ENCODE measurements at regions not wholly inside any gene's neighbourhood (a gene's known extent, or its start where the extent isn't known, plus 50 kb on each side); places are given as distances from the start of the nearest gene placed in this dataset.
A peak's percentile ranks its signal among the peaks of the same experiment; 100 is the strongest.

- Histone ChIP-seq H4K8ac (ENCODE audit: low read length) (no peak overlapping the region), H3K14ac (ENCODE audit: low read length in 2 of 2) (no peak overlapping the region)
- 100% methylated on average over 1 of the region's 2 CpGs for WGBS
Measured at GRCh38 chr4:58766763-58767162, 1656.6 kb upstream of the IGFBP7 start.

GRCh38 chr4:58761563-58761962 is 1651.4 kb upstream of the IGFBP7 start:
- 100% methylated on average over 1 of the region's 2 CpGs for WGBS
- H2AFZ ChIP-seq (ENCODE audit: low read depth, low read length), result no peak overlapping the region
- no peak overlapping the region for H3K4me3 ChIP-seq (ENCODE audit: insufficient read depth in 1 of 2, low read depth in 1 of 2, low read length in 2 of 2)
- H2BK120ac ChIP-seq (ENCODE audit: low read depth, low read length), result no peak overlapping the region
- no peak overlapping the region for H4K8ac ChIP-seq (ENCODE audit: low read length)
- H3K36me3 ChIP-seq (ENCODE audit: control insufficient read depth in 1 of 2, insufficient read depth in 2 of 2, low read depth in 1 of 2, low read length in 2 of 2), result no peaks in the 10 kb centered on the region
- H2BK15ac ChIP-seq (ENCODE audit: low read depth, poor library complexity, severe bottlenecking), result no peak overlapping the region
- H3K9ac ChIP-seq (ENCODE audit: low read length), result no peak overlapping the region
- H3K4me2 ChIP-seq (ENCODE audit: low read length, poor library complexity, severe bottlenecking), result peak overlapping the region; percentile 50
- no peak overlapping the region for H2AK5ac ChIP-seq (ENCODE audit: low read length, severe bottlenecking)
- H3K4me1 ChIP-seq (ENCODE audit: control insufficient read depth, insufficient read depth, low read depth, low read length), result peaks cover 1% of the 10 kb centered on the region
- H3K4ac ChIP-seq (ENCODE audit: low read depth in 1 of 2, low read length in 2 of 2), result no peak overlapping the region
- H3K14ac ChIP-seq (ENCODE audit: low read length in 2 of 2), result no peak overlapping the region
- H2BK5ac ChIP-seq (ENCODE audit: low read depth, low read length, poor library complexity, severe bottlenecking), result peak overlapping the region; percentile 25
- H3K23ac ChIP-seq (ENCODE audit: low read length in 2 of 2), result no peak overlapping the region
- no peaks in the 10 kb centered on the region for H3K9me3 ChIP-seq (ENCODE audit: control insufficient read depth, low read length)
- H4K91ac ChIP-seq (ENCODE audit: low read length), result no peak overlapping the region
- H2BK12ac ChIP-seq (ENCODE audit: low read length in 2 of 2), result no peak overlapping the region
- no peak overlapping the region for H3K18ac ChIP-seq (ENCODE audit: low read depth in 1 of 2, low read length in 2 of 2)
- H3K79me1 ChIP-seq (replicated peaks; ENCODE audit: low read length, poor library complexity, severe bottlenecking), result no peaks in the 10 kb centered on the region
- DNase-seq, result no peak
- H3K27ac ChIP-seq (ENCODE audit: low read length, poor library complexity, severe bottlenecking), result peak overlapping the region; percentile 81
- no peaks in the 10 kb centered on the region for H3K27me3 ChIP-seq (ENCODE audit: control insufficient read depth in 1 of 2, insufficient read depth in 1 of 2, low read length in 2 of 2)

More at GRCh38 chr4:58766763-58767162, 1656.6 kb upstream of the IGFBP7 start:
- no peak overlapping the region for H2BK120ac ChIP-seq (ENCODE audit: low read depth, low read length)
- no peak overlapping the region for H2BK12ac ChIP-seq (ENCODE audit: low read length in 2 of 2)
- H4K91ac ChIP-seq (ENCODE audit: low read length), result no peak overlapping the region
- H2AK5ac ChIP-seq (ENCODE audit: low read length, severe bottlenecking), result no peak overlapping the region
- no peaks in the 10 kb centered on the region for H3K36me3 ChIP-seq (ENCODE audit: control insufficient read depth in 1 of 2, insufficient read depth in 2 of 2, low read depth in 1 of 2, low read length in 2 of 2)
- no peaks in the 10 kb centered on the region for H3K27me3 ChIP-seq (ENCODE audit: control insufficient read depth in 1 of 2, insufficient read depth in 1 of 2, low read length in 2 of 2)
- H3K4me1 ChIP-seq (ENCODE audit: control insufficient read depth, insufficient read depth, low read depth, low read length), result no peaks in the 10 kb centered on the region
- DNase-seq, result no peak
- H2BK15ac ChIP-seq (ENCODE audit: low read depth, poor library complexity, severe bottlenecking), result no peak overlapping the region
- H3K18ac ChIP-seq (ENCODE audit: low read depth in 1 of 2, low read length in 2 of 2), result no peak overlapping the region
- no peaks in the 10 kb centered on the region for H3K79me1 ChIP-seq (replicated peaks; ENCODE audit: low read length, poor library complexity, severe bottlenecking)
- H3K4me2 ChIP-seq (ENCODE audit: low read length, poor library complexity, severe bottlenecking), result no peak overlapping the region
- no peak overlapping the region for H3K9ac ChIP-seq (ENCODE audit: low read length)
- no peak overlapping the region for H2AFZ ChIP-seq (ENCODE audit: low read depth, low read length)
- H3K4me3 ChIP-seq (ENCODE audit: insufficient read depth in 1 of 2, low read depth in 1 of 2, low read length in 2 of 2), result no peak overlapping the region
- H3K4ac ChIP-seq (ENCODE audit: low read depth in 1 of 2, low read length in 2 of 2), result no peak overlapping the region
- H3K9me3 ChIP-seq (ENCODE audit: control insufficient read depth, low read length), result no peaks in the 10 kb centered on the region
- no peak overlapping the region for H2BK5ac ChIP-seq (ENCODE audit: low read depth, low read length, poor library complexity, severe bottlenecking)
- no peak overlapping the region for H3K23ac ChIP-seq (ENCODE audit: low read length in 2 of 2)
- H3K27ac ChIP-seq (ENCODE audit: low read length, poor library complexity, severe bottlenecking), result no peak overlapping the region

- Histone ChIP-seq H3K4me1 (ENCODE audit: control insufficient read depth, insufficient read depth, low read depth, low read length) (peaks cover 1% of the 10 kb centered on the region), H3K36me3 (ENCODE audit: control insufficient read depth in 1 of 2, insufficient read depth in 2 of 2, low read depth in 1 of 2, low read length in 2 of 2) (no peaks in the 10 kb centered on the region), H2AK5ac (ENCODE audit: low read length, severe bottlenecking) (no peak overlapping the region), H2BK120ac (ENCODE audit: low read depth, low read length) (no peak overlapping the region), H3K4me3 (ENCODE audit: insufficient read depth in 1 of 2, low read depth in 1 of 2, low read length in 2 of 2) (no peak overlapping the region), H3K4me2 (ENCODE audit: low read length, poor library complexity, severe bottlenecking) (no peak overlapping the region), H2BK15ac (ENCODE audit: low read depth, poor library complexity, severe bottlenecking) (no peak overlapping the region), H4K8ac (ENCODE audit: low read length) (no peak overlapping the region), H4K91ac (ENCODE audit: low read length) (no peak overlapping the region), H2BK5ac (ENCODE audit: low read depth, low read length, poor library complexity, severe bottlenecking) (no peak overlapping the region), H3K27ac (ENCODE audit: low read length, poor library complexity, severe bottlenecking) (peak overlapping the region; percentile 12), H3K27me3 (ENCODE audit: control insufficient read depth in 1 of 2, insufficient read depth in 1 of 2, low read length in 2 of 2) (no peaks in the 10 kb centered on the region), H3K4ac (ENCODE audit: low read depth in 1 of 2, low read length in 2 of 2) (no peak overlapping the region), H2AFZ (ENCODE audit: low read depth, low read length) (no peak overlapping the region), H3K9ac (ENCODE audit: low read length) (no peak overlapping the region), H3K18ac (ENCODE audit: low read depth in 1 of 2, low read length in 2 of 2) (no peak overlapping the region), H3K14ac (ENCODE audit: low read length in 2 of 2) (no peak overlapping the region), H3K23ac (ENCODE audit: low read length in 2 of 2) (no peak overlapping the region), H3K79me1 (replicated peaks; ENCODE audit: low read length, poor library complexity, severe bottlenecking) (no peaks in the 10 kb centered on the region), H2BK12ac (ENCODE audit: low read length in 2 of 2) (no peak overlapping the region), H3K9me3 (ENCODE audit: control insufficient read depth, low read length) (no peaks in the 10 kb centered on the region)
- DNase-seq, result no peak
Measured at GRCh38 chr4:58760737-58761136, 1650.6 kb upstream of the IGFBP7 start.

GRCh38 chr4:58760100-58760499 is 1649.9 kb upstream of the IGFBP7 start:
- Histone ChIP-seq H2AFZ (ENCODE audit: low read depth, low read length) (no peak overlapping the region), H2AK5ac (ENCODE audit: low read length, severe bottlenecking) (no peak overlapping the region), H3K4me1 (ENCODE audit: control insufficient read depth, insufficient read depth, low read depth, low read length) (peaks cover 1% of the 10 kb centered on the region), H3K4me3 (ENCODE audit: insufficient read depth in 1 of 2, low read depth in 1 of 2, low read length in 2 of 2) (no peak overlapping the region), H3K23ac (ENCODE audit: low read length in 2 of 2) (no peak overlapping the region), H2BK5ac (ENCODE audit: low read depth, low read length, poor library complexity, severe bottlenecking) (no peak overlapping the region), H3K14ac (ENCODE audit: low read length in 2 of 2) (no peak overlapping the region), H3K36me3 (ENCODE audit: control insufficient read depth in 1 of 2, insufficient read depth in 2 of 2, low read depth in 1 of 2, low read length in 2 of 2) (no peaks in the 10 kb centered on the region), H2BK12ac (ENCODE audit: low read length in 2 of 2) (no peak overlapping the region), H3K9me3 (ENCODE audit: control insufficient read depth, low read length) (no peaks in the 10 kb centered on the region), H3K27ac (ENCODE audit: low read length, poor library complexity, severe bottlenecking) (no peak overlapping the region), H3K4me2 (ENCODE audit: low read length, poor library complexity, severe bottlenecking) (no peak overlapping the region), H2BK15ac (ENCODE audit: low read depth, poor library complexity, severe bottlenecking) (no peak overlapping the region), H4K8ac (ENCODE audit: low read length) (no peak overlapping the region), H4K91ac (ENCODE audit: low read length) (no peak overlapping the region), H3K27me3 (ENCODE audit: control insufficient read depth in 1 of 2, insufficient read depth in 1 of 2, low read length in 2 of 2) (no peaks in the 10 kb centered on the region), H3K4ac (ENCODE audit: low read depth in 1 of 2, low read length in 2 of 2) (no peak overlapping the region), H3K18ac (ENCODE audit: low read depth in 1 of 2, low read length in 2 of 2) (no peak overlapping the region), H3K9ac (ENCODE audit: low read length) (no peak overlapping the region), H2BK120ac (ENCODE audit: low read depth, low read length) (no peak overlapping the region), H3K79me1 (replicated peaks; ENCODE audit: low read length, poor library complexity, severe bottlenecking) (no peaks in the 10 kb centered on the region)
- DNase-seq, result no peak
- WGBS, result 100% methylated on average over 1 of the region's 1 CpG

Measured in mesenchymal stem cell (in vitro differentiated cells and primary cell).